ENCODE measurements at regions not wholly inside any gene's neighbourhood (a gene's known extent, or its start where the extent isn't known, plus 50 kb on each side); places are given as distances from the start of the nearest gene placed in this dataset.
"Not testable (repeated sequence)": the region's sequence is repeated elsewhere in the genome, so short reads cannot be mapped to it uniquely, and the experiment has no call there.

DNA sequence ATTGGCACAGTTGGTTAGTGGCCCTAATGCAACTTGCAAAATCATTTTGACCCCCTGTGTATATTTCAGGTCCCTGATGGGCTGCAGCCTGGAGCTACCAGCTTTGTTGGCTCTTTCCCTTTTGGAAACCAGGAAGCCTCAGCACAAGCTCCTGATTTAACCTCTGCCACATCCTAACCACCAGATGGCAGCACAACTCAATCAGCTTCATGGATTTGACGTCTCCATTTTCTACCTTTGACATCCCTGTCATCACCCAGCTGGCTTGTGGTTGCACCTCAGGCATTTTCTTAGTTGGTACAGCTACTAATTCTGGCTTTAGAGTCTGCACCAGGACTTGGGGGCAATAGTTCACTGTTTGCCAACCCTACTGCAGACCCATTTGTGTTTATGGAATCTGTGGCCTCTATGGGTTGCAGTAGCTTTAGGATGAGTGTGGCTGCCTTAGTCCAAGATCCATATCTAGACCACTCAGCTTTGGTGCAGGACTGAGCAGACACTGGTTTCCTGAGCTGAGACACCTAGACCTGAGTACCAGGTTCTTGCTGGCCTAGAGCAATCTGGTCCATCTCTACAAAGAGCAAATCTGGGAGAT, 456.2 kb downstream of the REEP3 start:
- H3K9me3 Mint-ChIP-seq: no peaks in the 10 kb centered on the region
- H3K4me1 Mint-ChIP-seq: no peaks in the 10 kb centered on the region
- no peak for ATAC-seq
- TF ChIP-seq, protein P1, sequence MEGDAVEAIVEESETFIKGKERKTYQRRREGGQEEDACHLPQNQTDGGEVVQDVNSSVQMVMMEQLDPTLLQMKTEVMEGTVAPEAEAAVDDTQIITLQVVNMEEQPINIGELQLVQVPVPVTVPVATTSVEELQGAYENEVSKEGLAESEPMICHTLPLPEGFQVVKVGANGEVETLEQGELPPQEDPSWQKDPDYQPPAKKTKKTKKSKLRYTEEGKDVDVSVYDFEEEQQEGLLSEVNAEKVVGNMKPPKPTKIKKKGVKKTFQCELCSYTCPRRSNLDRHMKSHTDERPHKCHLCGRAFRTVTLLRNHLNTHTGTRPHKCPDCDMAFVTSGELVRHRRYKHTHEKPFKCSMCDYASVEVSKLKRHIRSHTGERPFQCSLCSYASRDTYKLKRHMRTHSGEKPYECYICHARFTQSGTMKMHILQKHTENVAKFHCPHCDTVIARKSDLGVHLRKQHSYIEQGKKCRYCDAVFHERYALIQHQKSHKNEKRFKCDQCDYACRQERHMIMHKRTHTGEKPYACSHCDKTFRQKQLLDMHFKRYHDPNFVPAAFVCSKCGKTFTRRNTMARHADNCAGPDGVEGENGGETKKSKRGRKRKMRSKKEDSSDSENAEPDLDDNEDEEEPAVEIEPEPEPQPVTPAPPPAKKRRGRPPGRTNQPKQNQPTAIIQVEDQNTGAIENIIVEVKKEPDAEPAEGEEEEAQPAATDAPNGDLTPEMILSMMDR (IDR thresholded peaks at IDR 0.05): no peak
- 5% methylated on average over 1 of the region's 1 CpG for WGBS (ENCODE audit: insufficient coverage)
- H3K27me3 ChIP-seq (ENCODE audit: control insufficient read depth, insufficient read depth, low read length): no peaks in the 10 kb centered on the region
- no peaks in the 10 kb centered on the region for H3K4me1 ChIP-seq (ENCODE audit: control insufficient read depth, insufficient read depth, low read length)
- no peaks in the 10 kb centered on the region for H3K36me3 Mint-ChIP-seq
- no peak overlapping the region for H3K27ac Mint-ChIP-seq
- no peak overlapping the region for H3K4me3 ChIP-seq (ENCODE audit: low read length)
- H3K27me3 Mint-ChIP-seq (ENCODE audit: low read depth in 2 of 2): peaks cover 0 to 6% of the 10 kb centered on the region in 2 donors
- intact Hi-C loops (cut with micrococcal nuclease): no loop called here
- peak in 1 of 2 donors; percentile 9 for DNase-seq
- no peaks in the 10 kb centered on the region for H3K9me3 ChIP-seq (ENCODE audit: control insufficient read depth, insufficient read depth, low read length)
- no peak overlapping the region for H3K4me3 Mint-ChIP-seq
- H3K27ac ChIP-seq (ENCODE audit: low read length): no peak overlapping the region
- no peaks in the 10 kb centered on the region for H3K36me3 ChIP-seq (ENCODE audit: control insufficient read depth, insufficient read depth, low read length)

DNA sequence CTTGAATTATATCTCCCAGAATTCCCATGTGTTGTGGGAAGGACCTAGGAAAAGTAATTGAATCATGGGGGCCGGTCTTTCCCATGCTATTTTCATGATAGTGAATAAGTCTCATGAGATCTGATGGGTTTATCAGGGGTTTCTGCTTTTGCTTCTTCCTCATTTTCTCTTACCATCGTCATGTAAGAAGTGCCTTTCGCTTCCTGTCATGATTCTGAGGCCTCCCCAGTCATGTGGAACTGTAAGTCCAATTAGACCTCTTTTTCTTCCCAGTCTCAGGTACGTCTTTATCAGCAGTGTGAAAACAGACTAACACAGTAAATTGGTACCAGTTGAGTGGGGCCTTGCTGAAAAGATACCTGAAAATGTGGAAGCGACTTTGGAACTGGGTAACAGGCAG, 459.7 kb downstream of the REEP3 start:
- H3K27me3 ChIP-seq (ENCODE audit: control insufficient read depth, insufficient read depth, low read length); H3K27ac ChIP-seq (ENCODE audit: low read length); H3K9me3 ChIP-seq (ENCODE audit: control insufficient read depth, insufficient read depth, low read length); H3K4me3 Mint-ChIP-seq; DNase-seq; H3K36me3 ChIP-seq (ENCODE audit: control insufficient read depth, insufficient read depth, low read length); H3K4me3 ChIP-seq (ENCODE audit: low read length); H3K36me3 Mint-ChIP-seq; H3K27me3 Mint-ChIP-seq (ENCODE audit: low read depth in 2 of 2); H3K4me1 Mint-ChIP-seq; H3K9me3 Mint-ChIP-seq; intact Hi-C loops (cut with micrococcal nuclease); H3K27ac Mint-ChIP-seq; ATAC-seq; H3K4me1 ChIP-seq (ENCODE audit: control insufficient read depth, insufficient read depth, low read length): not testable (repeated sequence)
- WGBS (ENCODE audit: insufficient coverage): 49% methylated on average over 4 of the region's 5 CpGs

DNA sequence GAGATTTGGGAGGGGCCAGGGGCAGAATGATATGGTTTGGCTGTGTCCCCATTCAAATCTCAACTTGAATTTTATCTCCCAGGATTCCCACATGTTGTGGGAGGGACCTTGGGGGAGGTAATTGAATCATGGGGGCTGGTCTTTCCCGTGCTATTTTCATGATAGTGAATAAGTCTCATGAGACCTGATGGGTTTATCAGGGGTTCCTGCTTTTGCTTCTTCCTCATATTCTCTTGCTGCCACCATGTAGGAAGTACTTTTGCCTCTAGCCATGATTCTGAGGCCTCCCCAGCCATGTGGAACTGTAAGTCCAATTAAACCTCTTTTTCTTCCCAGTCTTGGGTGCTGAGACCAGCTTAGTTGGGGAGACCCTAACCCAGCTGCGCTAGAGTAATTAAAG, 462.9 kb downstream of the REEP3 start:
- ATAC-seq; intact Hi-C loops (cut with micrococcal nuclease): not testable (repeated sequence)

GRCh38 chr10:63986536-63986935, 465.3 kb downstream of the REEP3 start:
- intact Hi-C loops (cut with micrococcal nuclease): no loop called here
- no peak overlapping the region for H3K27ac ChIP-seq (ENCODE audit: low read length)
- TF ChIP-seq, protein P1 (IDR thresholded peaks at IDR 0.05): no peak
- Mint-ChIP-seq H3K27ac (no peak overlapping the region), H3K27me3 (ENCODE audit: low read depth in 2 of 2) (no peaks in the 10 kb centered on the region), H3K4me3 (no peak overlapping the region), H3K36me3 (no peaks in the 10 kb centered on the region), H3K4me1 (no peaks in the 10 kb centered on the region), H3K9me3 (no peaks in the 10 kb centered on the region)
- no peaks in the 10 kb centered on the region for H3K4me1 ChIP-seq (ENCODE audit: control insufficient read depth, insufficient read depth, low read length)
- H3K4me3 ChIP-seq (ENCODE audit: low read length): no peak overlapping the region
- no peaks in the 10 kb centered on the region for H3K27me3 ChIP-seq (ENCODE audit: control insufficient read depth, insufficient read depth, low read length)
- WGBS (ENCODE audit: insufficient coverage): 94% methylated on average over 3 of the region's 3 CpGs
- no peaks in the 10 kb centered on the region for H3K36me3 ChIP-seq (ENCODE audit: control insufficient read depth, insufficient read depth, low read length)
- no peaks in the 10 kb centered on the region for H3K9me3 ChIP-seq (ENCODE audit: control insufficient read depth, insufficient read depth, low read length)
- ATAC-seq: no peak
- DNase-seq: no peak

More for the DNA sequence above, 462.9 kb downstream of the REEP3 start:
- H3K36me3 ChIP-seq (ENCODE audit: control insufficient read depth, insufficient read depth, low read length); H3K9me3 ChIP-seq (ENCODE audit: control insufficient read depth, insufficient read depth, low read length); H3K4me1 Mint-ChIP-seq; H3K27ac ChIP-seq (ENCODE audit: low read length); DNase-seq; H3K9me3 Mint-ChIP-seq; H3K27ac Mint-ChIP-seq; H3K27me3 Mint-ChIP-seq (ENCODE audit: low read depth in 2 of 2); H3K4me1 ChIP-seq (ENCODE audit: control insufficient read depth, insufficient read depth, low read length); H3K4me3 ChIP-seq (ENCODE audit: low read length); H3K27me3 ChIP-seq (ENCODE audit: control insufficient read depth, insufficient read depth, low read length); H3K4me3 Mint-ChIP-seq; H3K36me3 Mint-ChIP-seq: not testable (repeated sequence)
- no CpG with 5 or more reads among the region's 2 CpGs for WGBS (ENCODE audit: insufficient coverage)

All from natural killer cell (primary cell).